NCI-H2029 treated with DMSO at 0.1 percent for 48 hours (cell line): ENCODE measurements at regions not wholly inside any gene's neighbourhood (a gene's known extent, or its start where the extent isn't known, plus 50 kb on each side); places are given as distances from the start of the nearest gene placed in this dataset.

Source experiments
- DNase-seq: peaks from one replicate; lab custom pipeline; 2025; lab: John Stamatoyannopoulos, UW

DNA sequence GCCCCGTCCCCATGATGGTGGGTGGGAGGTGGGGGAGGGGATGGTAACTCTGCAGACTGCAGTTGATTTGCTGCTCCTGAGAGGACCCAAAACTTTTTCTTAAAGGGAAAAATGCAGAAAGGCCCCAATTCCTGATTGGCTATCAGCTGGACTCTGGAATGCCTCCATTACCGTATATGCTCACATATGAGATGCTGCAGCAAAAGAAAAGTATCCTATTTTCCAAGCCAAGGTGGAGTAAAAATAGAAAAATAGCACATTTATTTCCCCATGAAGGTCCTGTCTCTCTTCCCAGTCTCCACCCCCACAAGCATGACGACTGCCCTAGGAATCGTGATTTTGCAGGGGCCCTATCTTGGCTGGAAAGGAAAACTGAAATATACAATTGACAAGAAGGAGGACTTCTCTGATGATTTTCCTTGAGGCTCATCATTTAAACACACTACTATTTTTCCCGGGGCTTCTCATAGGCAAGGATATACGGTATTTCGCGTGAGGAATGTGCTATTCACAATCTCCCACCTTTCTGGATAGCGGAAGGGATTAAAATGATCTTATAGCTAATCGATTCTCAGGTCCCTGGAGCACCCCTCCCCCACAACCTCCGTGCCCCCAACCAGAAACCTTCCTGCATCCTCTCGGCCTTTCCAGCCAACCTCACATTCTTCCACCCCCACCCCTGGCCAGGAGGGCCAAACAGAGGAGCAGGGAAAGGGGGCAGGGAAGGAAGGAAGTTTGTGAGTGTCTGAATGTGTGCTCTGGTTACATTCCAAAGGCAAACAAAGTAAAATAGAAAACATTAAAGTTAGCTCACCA lies 138.9 kb upstream of the CCND2 start:
- DNase-seq, result no peak

DNA sequence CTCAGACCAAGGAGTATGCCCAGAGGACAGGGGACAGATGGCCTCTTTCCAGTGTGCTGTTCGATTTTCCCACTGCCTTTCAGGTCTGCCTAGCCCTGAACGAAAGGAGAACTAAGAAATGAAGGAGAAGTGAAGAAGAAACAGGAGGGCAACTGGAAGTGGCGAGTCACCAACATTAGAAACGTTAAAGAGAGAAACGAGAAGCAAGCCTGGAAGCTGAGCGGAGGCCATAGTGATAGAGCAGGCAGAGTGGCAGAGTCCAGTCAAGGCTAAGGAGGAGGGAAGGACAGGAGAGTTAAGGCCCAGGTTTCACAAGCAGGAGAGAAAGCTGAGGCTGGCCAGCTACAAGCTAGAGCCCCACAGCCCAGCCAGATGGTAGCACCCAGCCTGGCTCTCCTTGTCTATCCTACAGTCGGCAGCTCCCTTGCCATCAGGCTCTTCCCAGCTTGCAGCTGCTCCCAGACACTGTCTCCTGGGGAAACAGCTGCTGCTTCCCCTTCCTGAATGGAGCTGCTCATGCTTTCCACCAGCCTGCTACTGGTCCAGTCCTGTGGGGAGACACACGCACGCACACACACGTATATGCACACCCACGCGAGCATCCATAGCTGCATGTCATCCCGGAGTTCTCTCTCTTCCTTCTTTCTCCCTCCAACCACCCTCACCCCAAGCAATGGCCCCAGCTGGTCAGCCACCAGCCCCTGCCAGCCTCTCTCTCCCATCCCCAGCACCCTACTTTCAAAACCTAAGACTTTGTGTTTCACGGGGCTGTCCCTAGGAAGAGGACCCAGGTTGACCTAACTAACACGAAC lies 139.7 kb upstream of the CCND2 start:
- DNase-seq, result no peak

DNA sequence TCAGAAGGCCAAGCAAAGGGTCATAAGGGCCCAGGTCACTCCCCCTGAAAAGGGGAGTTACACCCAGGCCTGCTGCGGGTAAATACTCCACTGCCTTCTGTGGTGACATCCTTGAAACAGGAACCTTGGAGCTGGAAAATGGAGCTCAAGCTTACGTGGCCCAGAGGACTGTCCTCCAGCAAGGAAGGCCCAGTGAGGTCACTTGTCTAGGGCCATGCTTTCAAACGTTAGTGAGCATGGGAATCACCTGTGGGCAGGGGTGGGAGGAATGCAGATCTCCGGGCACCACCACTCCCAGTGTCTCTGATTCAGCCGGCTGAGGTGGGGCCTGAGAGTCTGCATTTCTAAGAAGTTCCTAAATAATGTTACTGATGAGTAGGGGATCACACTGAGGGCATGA lies 140.5 kb upstream of the CCND2 start:
- DNase-seq, result no peak

DNA sequence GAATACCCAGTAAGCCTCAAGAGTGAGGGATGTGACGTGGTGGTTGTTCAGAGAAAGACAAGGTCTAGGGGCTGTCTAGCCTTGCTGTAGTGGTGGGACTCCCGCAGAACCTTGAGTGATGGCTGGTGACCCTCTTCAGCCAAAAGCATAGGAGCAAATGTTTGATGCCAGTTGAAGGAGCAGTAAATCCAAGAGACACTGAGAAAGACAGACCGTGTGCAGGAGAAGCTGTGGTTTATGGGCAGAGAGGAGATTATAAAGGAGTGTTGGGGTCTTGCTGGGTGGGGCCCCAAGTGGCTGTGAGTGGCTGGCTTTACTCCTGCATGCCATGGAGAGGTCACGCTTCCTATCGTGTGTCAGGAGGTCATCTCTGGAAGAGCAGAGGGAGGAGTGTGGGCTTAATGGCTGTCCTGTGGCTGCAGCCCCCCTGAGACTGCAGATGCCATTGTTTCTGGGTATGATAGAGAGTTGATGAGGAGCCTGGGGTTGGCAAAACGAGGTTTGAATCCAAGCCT lies 152.0 kb upstream of the CCND2 start:
- no peak for DNase-seq

DNA sequence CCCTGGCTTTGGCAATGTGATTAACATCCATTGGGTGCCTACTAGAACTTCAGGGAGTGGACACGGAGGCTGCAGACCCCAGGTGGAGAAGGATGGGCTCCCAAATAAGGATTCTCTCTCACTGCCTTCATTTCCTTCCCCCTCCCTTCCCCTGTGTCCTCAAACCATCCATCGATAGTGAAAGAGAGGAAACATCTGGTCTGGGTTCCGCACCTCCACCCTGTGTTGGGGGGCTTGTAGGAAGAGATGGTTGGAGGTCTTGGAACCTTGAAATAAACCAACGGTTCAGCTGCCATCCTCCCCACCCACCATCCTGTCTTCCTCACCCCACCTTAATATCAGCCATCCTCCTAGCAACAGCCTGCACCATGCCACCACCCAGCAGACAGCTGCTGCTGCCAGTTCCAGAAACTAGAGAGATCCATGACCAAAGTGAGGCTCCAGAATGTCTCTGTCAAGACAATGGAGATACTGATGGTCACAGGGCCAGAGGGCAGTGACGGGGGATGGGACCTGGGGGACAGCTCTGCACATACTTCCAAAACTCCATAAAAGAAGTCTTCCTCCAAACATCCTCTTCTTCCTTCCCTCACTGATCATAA lies 153.1 kb upstream of the CCND2 start:
- no peak for DNase-seq

DNA sequence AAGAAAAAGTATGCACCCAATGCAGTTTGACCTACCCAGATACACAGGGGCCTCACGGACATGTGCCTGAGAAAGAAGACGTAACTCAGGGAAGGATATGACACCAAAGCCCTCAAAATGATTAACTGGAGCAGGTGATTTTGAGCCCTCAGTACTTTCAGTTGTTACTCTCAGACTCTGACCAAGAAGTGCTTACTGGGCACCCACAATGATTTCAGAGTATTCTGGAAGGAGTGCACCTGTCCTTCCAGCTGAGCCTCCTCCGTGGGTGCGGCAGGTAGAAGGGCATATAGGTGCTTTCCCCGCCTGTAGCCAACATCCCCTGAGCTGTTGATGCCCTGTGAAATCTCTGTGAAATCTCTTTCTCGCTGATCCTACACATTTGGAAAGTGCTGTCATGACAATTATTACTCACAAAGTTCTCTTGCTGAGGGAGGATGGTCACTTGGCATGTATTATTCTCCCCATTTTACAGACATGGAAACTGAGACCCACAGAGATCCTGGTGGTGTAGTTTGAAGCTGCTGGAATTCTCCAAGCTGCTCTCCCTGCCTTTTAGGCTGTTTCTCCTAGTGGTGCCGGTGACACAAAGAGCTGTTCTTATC lies 154.3 kb upstream of the CCND2 start:
- DNase-seq, result no peak

DNA sequence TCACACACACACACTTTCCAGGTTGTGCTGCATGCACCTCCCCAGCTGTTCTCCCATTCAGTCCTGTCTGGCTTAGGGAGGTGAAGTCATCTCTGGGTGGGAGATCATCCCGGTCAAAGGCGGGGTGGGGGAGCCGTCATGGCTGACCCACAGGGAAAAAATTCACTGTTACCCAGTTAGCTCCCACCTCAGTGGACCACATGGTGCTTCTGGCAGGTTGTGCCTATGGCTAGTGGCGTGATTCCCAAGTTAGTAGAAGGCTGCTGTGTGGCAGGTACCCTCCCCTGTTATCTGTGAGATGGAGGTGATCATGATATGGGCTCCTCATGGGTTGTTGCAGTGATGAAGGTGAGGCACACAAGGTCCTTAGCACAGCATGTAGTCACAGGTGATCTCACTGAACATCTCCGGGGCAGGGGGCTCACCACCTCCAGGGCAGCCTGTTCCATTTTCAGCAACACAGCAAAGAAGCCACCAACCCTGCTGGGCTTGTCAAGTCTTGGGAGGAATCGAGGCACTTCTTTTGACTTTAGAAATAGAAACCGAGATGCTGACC lies 154.9 kb upstream of the CCND2 start:
- no peak for DNase-seq

DNA sequence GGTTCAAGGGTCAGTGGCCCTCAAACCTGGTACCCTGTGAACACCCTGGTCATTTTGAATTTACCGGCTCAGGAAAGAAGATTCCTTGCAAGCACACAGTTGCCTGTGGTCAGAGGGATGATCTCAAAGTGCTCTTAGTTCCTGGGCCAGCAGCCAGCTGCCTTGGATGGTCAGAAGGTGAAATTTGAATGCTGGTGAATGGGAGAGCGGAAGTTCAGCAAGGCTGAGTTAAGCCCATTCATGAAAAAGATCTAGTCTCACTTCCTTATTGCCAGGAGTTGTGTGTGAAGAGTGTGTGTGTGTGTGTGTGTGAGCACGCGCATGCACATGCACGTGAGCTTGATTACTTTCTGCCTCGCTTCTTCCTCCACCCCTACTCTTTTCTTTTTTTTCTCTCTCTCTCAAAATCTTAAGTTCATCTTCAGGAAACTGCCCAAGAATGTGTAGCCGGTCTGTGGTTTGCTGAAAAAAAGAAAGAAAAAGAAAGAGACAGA lies 155.5 kb upstream of the CCND2 start:
- DNase-seq, result peak; percentile 9

DNA sequence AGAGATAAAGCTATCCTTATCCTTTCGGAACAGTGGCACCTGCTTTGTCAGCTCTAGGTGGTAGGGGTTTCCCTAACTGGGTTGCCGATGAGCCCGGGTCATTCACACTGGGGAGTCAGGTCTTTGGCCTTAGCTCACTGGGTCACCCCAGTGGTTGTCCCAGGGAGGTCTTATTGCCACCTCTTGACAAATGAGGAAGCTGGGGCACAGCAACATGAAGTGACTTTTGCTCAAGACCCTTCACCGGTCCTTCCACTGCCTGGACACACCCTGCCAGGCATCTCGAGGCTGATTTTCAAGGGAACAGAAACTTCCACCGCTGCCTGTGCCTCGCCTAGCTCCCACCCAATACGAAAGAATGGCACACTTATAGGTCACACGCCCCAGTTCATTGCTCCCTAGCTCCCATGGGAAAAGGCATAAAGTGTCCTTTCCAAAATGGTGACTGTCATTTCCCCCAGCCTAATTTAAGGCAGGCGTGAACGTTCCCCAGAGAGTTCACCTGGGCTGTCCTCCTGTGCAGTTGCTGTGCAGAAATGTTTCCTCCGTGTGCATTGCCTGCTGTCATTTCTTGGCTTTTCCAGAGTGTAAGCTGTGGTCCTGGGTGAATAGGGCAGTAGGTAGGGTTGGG lies 156.1 kb upstream of the CCND2 start:
- no peak for DNase-seq

DNA sequence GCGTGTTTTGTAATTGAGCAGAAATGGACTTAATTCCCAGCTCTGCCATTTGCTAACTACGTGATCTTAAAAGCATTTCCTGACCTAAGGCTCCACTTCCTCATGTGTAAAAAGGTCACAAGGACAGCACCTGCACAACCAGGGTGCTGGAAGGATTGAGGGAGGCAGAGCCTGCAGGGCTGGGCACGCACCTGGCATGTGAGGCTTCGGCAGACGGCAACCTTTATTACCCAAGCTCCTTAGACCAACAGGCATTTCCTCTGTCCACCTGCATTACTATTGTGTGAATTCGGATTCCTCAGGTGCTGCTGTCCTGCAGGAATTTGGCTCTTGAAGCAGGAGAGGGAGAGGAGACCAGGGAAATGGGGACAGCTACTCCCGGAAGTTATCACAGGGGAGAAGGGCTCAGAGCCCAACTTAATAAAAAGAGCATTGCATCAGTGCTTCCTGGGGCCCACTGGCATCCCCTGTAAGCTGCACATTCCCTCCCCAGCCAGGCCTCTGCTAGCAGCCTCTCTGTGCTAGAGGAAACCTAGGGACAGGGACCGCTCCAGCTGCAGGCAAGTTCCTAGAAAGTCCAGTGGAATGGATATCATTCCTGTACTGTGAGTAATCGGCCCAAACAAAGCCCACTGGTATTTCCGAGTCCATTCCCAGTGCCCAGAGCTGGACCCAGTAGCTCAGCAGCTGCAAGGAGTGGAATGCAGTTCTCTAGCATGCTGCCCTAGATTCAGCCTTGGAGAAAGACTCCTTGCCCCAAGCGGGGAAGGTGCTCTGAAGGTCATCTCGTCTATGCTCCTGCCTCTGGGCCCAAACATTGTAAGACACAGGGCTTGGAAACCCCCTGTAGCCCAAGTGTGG lies 157.1 kb upstream of the CCND2 start:
- no peak for DNase-seq

DNA sequence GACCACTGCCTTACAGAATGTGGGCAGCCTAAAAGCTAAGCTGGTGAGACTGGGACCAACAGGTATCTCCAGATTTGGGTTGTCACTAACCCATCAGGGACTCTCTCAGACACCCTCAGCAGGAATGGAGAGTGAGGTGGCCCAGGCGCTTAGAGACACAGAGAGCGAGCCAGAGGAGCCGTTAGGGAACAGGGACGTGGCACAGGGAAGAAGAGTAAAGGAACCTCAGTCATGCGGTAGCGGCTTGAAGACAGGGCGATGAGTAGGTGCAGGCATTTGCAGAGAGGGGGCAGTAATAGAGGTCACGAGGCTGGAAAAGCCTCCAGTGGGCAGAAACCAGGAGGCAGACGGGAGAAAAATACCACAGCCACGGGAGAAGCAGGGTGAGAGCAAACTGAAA lies 158.0 kb upstream of the CCND2 start:
- no peak for DNase-seq

DNA sequence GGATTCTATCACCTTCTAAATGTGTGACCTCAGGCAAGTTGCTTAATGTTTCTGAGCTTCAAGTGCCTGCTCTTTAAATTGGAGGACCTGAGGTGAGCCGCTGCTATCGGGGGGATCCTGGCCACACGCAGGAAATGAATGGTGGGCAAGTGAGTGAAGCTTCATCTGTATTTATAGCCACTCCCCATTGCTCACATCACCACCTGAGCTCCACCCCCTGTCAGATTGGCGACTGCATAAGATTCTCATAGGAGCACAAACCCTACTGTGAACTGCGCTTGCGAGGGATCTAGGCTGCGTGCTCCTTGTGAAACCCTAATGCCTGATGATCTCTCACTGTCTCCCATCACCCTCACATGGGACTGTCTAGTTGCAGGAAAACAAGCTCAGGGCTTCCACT lies 158.6 kb upstream of the CCND2 start:
- DNase-seq, result no peak

DNA sequence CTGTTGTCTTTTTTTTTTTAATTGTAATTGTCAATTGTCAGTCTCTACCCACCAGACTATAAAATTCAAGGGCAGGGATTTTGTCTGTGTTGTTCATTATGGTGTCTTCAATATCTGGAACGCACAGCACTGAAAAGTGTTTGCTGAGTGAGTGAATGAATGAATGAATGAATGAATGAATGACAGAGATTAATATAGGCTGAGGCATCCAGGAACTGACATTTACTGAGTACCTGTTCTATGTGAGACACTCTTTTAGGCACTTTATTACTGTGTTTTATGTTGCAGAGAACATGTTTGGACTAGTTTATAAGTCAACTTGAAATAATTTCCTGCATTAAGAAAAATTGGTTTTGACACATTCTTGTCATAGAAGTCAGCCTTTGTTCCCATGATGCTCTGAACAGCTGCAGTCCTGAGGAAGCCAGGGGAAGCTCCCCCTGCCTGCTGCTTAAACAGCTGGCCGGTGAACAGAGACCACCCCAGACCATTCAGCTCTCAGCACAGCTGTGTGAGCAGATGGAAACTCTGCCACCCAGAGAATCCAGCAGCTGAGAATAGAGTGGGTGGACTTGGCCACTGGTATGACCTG lies 160.7 kb upstream of the CCND2 start:
- DNase-seq, result no peak

DNA sequence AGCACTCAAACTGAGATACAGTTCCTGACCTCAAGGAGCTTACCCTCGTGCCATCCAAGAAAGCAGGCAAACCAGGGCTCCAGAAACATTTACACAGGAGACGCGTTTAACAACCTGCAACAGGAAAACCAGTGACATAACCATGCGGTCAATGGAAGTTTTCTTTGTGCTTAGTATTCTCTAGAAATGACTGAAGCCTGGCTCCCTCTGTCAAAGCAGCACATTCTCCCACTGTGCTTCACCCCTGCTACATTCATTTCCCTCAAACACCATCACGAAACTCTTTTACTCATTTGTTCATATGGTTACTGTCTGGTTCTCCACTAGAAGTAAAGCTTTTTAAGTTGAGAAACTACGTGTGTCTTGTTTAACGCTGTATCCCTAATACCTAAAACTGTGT lies 161.3 kb upstream of the CCND2 start:
- DNase-seq, result no peak

DNA sequence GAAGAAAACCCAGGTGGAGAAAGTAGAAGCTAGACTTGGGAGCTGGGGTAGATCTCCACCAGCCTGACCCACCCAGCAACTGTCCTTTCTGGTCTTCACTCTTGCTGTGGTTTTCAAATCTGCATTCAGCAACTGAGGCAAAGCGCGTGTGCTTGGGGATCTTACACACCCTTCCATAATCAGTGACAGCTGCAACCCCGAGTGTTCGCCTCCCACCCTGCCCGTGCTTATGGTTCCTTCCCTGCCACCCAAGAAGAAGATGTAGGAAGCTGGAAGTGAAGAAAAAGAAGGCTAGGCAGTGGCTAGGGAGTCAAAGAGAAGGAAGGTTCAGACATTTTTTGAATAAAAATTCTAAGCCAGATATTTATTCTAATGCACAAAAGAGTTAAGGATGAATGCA lies 162.6 kb upstream of the CCND2 start:
- DNase-seq, result no peak

DNA sequence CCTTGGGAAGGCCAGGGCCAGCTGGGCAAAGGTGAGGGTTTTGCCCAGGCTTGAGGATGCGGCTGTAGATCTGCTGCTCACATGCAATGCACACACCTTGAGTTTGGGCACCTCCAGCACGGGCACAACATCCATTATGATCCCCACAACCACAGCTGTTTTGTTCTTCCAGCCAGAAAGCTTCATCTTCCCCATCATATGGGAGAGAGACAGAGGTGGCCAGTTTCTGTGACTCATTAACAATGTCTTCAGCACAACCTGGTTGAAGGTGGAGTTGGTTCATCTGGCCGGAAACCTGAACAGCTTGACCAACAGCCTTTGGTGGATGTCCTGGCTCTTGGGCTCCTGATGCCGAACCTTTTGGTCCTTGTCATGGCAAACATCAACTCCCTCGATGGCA lies 163.7 kb upstream of the CCND2 start:
- no peak for DNase-seq

DNA sequence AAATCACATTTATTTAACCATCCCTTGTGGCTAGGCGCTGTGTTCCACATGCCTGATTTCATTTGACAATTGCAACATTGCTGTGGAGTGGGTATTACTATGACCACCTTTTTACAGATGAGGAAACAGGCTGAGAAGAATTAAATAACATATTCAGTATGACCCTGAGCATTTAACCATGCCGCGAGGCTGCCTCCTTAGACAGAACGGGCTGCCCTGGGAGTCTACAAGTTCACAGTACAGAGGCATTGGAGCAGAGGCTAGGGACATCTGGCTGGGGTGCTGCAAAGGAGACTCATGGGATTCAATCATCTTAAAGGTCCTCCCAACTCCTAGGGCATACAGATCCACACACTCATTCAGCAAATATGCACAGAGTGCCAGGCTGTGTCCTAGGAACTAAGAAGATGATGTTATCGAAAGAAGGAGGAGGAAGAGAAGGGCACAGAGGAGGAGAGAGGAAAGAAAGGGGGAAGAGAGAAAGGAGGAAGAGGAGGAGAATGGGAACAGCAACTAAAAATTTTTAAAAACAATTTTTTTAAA lies 164.7 kb upstream of the CCND2 start:
- no peak for DNase-seq

DNA sequence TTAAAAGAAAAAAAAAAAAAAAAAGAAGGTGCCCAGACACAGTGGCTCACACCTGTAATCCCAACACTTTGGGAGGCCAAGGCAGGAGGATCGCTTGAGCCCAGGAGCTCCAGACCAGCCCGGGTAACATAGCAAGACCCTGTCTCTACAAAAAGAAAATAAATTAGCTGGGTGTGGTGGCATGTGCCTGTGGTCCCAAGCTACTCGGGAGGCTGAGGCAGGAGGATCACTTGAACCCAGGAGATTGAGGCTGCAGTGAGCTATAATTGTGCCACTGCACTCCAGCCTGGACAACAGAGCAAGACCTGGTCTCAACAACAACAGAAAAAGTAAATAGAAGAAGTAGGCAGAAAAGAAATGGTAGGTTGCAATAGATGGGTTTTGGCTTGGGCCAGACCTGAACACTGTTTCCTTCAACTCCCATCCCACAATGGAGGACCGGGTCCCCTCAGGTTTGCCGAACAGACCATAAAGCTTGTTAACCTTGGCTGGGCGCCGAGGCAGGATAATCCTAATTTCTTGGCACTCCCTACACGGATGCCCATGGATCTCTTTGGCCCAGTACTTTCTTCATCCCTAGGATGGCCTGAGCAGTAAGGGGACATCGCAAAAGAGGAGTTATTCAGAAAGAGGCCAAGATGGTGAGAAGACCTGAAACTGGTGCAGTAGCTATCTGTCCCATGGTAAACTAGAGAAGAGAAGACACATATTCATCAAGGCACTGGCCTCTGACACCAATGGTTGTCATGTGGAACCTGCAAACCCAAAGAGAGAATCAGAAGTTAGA lies 165.5 kb upstream of the CCND2 start:
- DNase-seq, result no peak

DNA sequence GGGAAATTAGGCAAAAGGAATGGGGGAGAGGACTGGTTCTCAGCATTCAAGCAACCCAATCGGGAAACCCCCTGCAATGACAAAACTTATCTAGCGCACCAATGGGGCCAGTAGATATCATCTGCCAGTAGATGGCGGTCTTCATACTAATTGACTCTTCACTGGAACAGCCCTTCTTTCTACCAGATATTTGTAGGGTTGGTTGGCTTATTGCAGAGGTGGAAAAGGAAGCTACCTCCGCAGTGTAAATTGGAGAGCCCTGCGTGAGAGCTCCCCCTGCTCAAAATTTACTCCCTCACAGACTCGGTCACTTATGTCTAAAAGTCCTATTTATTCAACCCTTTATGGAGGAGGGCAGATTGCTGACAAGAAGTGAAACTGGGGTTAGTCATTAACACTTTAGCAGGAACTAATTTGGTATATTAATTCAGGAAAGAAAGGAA lies 166.1 kb upstream of the CCND2 start:
- DNase-seq, result no peak
